GM18873 (cell line): ENCODE measurements at regions not wholly inside any gene's neighbourhood (a gene's known extent, or its start where the extent isn't known, plus 50 kb on each side); places are given as distances from the start of the nearest gene placed in this dataset.
"Not testable (repeated sequence)": the region's sequence is repeated elsewhere in the genome, so short reads cannot be mapped to it uniquely, and the experiment has no call there.

Source experiments
- ATAC-seq: cut with Tn5 transposase; IDR thresholded peaks from one replicate; pipeline ENCODE4 v1.9.1; 2021; ENCODE audit warnings: mild to moderate bottlenecking, moderate library complexity, moderate number of reproducible peaks; ENCODE audit not compliant: unreplicated experiment, low FRiP score

DNA sequence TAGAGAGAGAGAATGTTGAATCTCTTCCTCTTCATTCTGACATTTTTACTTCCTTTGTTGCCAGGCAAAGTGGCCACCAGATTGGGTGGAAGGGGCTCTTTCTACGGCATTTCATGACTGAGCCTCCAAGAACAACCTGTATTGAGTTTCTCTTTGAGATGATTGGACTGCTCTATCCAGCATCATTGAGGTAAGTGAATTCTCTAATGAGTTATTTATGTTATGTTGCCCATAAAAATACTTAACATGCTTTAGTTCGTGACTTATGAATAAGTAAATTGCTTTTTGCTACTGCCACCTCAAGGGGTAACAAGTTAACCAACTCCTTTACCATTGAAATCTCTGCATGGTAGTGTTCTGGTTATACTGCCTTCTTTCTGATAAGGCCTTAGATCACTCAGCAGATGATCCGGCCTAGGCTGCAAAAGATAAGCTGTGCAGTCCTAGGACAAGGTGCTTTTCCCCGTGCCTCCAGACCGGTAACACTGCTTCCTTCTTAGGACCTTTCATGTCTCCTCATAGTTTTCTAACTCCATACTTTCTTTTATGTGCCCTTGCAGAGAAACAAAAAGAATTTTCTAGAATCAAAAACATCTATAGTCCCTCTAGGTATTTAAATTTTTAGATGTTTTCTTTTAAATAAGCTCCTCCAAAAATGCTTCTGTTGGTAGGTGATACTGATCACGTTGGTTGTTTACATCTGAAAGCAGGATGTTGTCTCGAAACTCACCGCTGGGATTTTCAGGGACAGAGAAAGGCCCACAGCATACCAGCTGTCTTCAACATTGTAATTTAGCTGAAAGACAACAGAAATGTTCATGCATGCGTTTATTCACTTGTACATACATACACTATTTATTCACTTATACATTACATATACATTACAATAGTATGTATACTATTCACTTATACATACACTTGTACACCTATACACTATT is 157.1 kb upstream of the RBPJ start:
- ATAC-seq: no peak

DNA sequence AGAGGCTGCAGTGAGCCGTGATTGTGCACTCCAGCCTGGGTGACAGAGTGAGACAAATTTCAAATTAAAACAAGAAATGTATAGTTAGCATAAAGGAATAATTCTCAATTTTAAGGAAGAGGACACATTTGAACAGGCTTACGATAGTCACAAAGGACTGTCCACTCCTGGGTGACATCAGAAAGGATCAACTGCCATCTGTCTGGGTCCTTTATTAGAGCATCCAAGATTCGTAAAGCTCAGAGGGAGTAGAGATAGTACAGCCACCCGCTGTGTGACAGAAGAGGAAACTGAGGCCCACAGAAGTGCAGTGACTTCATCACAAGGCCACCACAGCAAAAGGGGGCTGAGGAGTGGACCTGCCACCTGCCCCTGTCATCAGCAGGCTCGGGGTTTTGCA is 149.3 kb upstream of the RBPJ start:
- no peak for ATAC-seq

DNA sequence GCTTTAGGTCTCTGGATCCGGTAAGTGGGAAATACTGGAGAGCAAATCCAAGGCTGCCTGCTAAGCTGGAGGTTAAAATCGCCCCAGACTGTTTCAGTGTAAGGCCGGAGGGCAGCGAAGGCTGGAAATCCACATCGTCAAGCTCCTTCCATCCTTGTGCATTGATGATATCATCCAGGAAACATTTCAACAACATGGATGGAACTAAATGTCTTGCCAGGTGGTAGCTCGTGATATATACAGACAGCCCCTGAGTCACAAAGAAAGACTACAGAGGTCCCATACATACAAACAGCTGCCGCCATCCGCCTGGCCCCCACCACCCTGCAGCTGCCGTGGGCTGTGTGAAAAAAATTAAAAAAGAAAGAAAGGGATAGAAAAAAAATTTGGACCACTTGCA is 148.9 kb upstream of the RBPJ start:
- no peak for ATAC-seq

DNA sequence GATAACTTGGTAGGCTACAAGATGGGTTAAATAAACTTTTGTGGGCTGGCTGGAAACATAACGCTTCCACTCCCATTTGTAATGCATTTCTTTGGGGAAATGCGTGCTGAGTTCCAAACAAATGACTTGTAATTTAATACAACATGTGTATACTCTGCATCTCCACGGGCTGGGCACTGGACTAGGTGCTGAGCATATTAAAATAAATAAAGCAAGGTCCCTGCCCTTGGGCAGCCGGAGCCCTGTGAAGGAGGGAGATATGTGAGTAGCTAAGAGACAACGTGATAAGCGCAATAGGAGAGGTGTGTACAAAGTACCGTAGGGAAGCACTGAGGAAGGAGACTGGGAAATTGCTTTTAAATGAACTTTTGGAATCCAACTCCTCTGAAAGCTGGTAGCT is 147.2 kb upstream of the RBPJ start:
- no peak for ATAC-seq

DNA sequence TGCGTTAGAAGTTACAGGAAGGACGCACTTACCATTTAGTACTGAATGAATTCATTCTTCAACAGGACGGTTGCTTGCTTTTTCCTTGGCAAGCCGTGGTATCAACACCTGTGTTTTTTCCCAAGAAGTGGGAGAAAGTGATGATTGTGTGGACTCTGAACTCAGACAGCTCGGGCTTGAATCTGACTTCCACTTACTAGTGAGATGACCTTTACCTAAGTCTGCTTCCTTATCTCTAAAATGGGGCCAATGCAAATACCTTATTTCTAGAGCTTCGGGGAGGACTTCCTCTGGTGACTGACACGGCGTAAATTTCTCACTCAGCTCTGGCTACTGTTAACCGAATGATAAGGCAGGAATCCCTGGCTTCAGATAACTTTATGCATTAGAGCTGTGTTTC is 146.8 kb upstream of the RBPJ start:
- no peak for ATAC-seq

DNA sequence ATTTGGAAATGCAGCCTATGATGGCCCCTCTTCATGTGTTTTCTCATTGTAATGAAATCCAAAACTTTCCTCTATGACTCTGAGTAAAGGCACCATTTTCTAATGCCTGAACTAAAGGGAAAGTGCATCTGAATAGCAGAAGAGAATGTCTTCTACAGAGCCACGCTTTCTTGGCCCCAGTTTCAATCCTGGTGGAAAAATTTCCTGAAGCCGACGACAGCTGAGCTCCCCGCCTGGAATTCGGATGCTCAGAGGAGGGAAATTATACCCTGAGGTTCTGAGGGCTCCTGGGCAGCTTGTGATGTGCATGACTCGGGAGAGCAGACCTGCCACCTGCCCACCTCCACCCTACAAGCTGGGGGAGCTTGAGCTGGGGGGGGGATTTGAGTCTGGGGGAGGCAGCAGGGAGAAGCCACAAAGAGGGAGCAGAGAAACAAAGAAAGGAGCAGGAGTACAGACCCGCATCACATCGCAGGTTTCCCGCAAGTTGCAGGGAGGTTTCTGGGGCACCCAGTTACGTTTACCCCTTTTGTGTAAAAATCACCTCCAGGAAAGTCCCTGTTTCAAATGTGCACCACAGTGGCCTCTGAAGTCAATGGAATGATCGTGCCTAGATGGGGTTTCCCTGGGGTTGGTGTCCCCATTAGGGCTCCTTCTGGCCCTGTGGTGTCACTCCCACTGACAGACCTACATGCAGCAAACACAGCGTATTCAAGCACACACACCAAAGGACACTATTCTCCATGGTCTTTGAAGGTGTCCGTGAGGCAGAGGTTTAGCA is 145.6 kb upstream of the RBPJ start:
- peak; percentile 47 for ATAC-seq

DNA sequence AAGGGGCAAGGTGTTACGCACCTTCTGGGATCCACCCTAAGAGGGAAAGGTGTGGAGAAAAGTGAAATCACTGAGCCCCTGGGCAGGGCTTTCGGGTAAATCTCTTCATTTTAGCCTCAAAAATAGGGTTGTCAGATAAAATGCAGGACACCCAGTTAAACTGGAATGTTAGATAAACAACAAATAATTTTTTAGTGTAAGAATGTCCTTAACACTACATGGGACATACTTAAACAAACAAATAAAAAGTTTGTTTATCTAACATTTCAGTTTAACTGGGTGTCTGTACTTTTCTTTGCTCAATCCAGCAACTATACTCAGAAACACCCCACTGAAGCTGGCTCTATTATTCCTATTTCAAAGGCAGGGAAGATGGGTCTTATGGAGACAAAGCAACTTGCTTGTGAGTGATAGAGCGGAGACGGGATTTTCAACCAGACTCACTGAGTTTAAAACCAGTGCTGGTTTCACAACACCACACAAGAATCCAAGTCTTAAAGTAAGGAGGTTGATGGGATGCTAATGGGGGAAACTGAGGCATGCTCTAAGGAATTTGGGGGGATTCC is 144.8 kb upstream of the RBPJ start:
- ATAC-seq: no peak

DNA sequence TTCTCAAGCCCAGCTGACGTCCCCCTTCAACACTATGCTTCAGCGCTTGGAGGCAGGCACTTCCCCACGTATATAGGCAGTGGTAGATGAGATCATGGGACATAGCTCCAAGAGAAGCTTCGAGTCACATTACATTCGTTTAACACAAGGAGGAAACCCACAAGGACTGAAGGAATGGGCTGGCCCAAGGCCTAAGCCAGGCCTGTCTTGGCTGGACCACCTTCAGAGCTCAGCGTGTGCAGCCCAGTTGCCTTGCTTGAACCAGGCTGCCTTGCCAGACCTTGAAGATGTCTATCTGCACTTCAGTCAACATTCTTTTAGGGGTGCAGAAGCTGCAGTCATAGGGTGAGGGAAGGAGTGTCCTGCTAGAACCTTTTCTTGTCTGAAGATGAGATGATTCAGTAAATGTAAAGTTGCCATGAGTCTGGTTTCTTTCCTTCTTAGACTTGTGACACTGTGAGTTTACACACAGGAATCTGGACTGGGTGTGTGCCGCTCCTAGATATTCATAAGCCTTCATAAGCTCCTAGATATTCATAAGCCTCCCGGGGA is 144.1 kb upstream of the RBPJ start:
- no peak for ATAC-seq

DNA sequence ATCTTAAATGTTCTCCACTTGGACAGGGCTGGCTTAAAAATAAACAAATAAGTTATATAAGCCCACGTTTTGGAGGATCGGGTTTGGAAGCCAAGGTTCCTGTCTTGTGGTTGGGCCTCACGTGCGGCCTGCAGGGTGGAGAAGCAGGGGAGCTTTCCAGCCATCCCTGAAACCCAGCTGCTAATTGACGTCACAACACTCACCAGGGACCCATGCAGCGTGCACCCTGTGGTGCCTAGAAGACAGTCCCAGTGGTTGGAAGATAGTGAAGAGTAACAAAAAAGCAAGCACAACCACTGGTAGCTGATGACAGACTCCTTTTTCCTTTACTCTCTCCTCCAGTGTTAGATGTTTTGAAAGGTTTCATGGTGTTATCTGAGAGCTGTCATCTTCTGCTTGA is 142.0 kb upstream of the RBPJ start:
- no peak for ATAC-seq

DNA sequence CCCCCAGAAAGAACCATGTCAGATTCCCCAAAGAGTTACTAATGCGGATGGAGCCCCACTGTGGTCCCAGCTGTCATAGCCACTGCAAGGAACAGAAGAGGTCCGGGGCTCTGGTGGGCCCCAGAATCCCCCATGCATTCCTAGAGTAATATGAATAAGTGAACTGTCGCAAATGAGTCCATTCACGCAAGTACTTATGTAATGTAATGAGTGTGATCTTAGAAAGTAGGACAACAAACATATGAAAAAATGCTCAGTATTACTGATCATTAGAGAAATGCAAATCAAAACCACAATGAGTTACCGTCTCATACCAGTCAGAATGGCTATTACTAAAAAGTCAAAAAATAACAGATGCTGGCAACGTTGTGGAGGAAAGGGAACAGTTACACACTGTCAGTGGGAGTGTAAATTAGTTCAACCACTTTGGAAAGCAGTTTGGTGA is 141.5 kb upstream of the RBPJ start:
- ATAC-seq: peak; percentile 70

DNA sequence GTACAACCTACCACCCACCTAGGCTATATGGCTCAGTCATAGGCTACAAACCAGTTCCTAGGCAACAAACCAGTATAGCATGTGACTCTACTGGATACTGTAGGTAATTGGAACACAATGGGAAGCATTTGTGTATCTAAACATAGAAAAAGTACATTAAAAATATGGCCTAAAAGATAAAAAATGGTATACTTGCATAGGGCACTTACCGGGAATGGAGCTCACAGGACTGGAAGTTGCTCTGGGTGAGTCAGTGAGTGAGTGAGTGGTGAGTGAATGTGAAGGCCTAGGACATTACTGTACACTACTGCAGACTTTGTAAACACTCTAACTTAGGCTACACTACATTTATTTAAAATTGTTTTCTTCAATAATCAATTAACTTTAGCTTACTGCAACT is 139.2 kb upstream of the RBPJ start:
- ATAC-seq: no peak

DNA sequence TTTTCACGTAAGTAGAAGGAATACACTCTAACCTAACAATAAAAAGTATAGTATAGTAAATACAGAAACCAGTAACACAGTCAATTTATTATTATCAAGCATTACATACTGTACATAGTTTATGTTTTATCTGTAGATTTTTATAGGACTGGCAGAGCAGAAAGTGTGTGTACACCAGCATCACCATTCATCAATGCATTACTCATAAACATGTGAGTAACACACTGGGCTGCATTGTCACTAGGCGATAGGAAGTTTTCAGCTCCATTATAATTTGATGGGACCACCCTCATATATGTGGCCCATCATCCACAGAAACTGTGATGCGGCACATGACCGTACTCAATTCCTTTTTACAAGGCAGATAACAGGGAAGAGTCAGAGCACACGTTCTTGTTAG is 137.8 kb upstream of the RBPJ start:
- ATAC-seq: no peak

DNA sequence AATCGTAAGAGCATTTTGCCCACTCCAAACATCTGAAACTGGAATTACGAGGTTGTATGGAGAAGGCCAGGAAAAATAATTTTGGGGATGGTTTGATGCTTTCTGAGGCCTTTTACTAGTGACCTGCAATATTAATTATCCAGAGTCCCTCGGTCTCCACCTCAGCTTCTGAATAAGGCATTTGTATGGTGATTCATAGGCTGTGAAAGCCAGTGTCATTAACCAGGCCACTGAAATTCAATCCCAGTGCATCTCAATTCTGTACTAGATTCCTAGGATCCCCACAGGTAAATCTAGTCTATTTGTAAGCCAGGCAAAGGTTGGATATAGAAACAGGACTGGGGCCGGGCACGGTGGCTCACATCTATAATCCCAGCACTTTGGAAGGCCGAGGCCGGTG is 135.4 kb upstream of the RBPJ start:
- no peak for ATAC-seq

DNA sequence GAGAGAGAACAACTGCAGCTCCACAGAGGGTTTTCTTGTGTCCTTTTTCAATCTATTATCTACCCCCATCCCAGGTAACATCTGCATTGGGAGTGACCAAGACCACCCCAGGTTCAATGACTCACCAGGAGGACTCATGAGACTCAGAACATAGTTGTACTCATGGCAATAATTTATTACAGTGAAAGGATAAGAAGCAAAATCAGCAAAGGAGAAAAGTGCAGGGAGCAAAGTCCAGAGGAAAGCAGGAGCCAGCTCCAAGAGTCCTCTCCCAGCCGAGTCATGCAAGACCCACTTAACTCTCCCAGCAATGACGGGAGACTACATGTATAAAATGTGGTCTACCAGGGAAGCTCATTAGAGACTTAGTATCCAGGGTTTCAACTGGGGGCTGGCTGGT is 129.5 kb upstream of the RBPJ start:
- ATAC-seq: no peak

DNA sequence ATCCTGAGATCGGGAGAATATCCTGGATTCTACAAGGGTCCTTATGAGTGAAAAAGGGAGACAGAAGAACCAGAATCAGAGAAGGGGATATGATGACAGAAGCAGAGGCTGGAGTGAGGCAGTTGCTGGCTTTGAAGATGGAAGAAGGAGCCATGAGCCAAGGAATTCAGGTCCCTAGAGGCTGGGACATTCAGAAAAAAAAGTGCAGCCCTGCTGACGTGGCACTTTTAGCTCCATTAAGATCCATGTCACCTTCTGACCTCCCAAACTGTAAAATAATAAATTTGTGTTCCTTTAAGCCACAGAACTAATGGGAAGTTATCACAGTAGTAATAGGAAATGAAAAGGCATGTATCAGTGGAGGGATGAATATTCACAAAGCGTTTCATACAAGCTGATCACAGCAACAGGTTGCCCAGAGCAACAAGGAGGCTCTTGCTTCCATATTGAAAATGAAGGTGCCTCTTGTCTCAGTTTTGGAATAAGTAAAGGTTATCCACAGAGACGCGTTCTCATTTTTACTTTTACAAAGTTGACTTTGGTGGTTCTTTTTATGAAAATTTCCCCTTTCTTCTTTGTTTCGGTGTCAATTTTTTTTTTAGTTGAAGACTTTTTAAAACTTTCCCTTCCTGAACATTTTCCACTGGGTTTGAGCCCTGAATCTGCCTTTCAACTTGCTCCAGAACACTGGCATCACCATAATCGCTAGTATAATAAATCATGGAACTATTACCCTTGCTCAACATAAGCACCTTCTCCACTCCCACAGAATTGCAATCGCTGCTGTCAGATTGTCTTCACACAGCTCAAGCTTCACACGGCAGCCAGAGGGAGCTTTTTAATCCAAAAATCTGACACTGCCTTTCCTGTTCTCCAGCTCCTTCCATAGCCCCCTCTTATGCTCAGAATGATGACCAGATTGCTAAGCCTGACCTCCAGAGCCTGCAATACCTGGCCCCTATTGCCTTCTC is 127.6 kb upstream of the RBPJ start:
- ATAC-seq: no peak

DNA sequence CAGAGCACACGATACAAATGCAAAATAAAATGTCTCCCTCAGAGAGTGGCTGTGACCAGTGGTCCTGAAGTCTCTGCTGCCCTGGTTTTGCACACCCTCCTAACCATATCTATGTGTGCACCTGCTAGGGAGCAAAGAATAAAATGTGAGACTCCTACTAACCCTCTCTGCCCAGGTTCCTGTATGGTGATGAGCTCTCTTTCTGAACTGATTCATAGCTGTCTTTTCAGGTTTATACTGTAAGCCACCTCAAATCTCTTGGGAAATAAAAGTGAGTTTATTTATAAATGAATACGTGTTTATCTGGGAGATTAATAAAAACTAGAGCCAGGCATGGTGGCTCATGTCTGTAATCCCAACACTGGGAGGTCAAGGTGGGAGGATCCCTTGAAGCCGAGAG is 126.0 kb upstream of the RBPJ start:
- peak; percentile 35 for ATAC-seq

DNA sequence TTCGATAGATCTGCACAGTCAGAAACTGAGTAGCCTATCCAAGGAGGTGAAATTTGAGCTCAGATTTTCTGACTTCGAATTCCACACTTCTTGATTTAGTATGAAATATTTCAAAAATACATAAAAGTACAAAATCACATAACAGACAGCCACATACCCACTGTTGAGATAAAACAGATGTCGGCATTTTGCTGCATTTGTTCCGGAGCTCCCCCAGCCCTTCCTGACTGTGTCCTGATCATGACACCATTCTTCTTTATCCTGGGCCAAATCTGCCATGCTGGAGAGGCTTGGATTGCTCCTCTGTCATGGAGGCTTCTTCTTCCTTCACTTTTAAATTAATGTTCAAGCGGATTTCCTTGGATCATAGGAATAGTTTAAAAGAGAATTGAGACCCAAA is 124.2 kb upstream of the RBPJ start:
- no peak for ATAC-seq

DNA sequence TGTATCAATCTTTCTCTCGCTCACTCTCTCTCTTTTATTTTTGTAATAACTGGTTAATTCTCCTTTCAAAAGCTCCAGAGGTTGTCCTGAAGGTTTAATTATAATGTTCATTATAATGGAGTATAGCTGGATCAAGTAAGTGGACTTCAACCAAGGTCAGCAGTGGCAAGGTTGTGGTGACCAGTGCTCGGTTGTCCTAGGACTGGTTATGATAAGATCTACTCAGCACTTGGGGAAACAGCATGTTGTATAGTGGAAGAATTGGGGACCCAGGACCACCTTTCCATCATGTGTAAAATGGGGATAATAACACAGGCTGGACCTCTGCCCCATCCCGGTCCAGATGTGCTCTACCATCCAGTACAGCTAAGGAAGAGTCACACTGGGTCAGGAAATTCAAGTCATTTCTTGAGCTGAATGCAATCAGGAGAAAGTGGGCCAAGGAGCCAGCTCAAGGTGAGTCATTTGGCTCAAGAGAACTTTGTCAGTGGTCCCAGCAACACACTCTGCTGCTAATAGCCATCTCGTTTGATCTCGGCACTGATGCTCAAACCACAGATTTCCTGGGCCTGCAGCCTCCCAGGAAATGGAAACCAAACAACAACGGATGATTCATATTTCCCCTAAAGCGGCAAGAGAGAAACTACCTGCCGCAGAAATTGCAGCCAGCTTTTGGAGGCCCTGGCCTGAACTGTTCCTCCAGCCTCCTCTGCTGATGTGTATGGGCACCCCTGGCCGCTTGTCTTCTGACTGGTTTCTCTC is 123.6 kb upstream of the RBPJ start:
- peak; percentile 89 for ATAC-seq

DNA sequence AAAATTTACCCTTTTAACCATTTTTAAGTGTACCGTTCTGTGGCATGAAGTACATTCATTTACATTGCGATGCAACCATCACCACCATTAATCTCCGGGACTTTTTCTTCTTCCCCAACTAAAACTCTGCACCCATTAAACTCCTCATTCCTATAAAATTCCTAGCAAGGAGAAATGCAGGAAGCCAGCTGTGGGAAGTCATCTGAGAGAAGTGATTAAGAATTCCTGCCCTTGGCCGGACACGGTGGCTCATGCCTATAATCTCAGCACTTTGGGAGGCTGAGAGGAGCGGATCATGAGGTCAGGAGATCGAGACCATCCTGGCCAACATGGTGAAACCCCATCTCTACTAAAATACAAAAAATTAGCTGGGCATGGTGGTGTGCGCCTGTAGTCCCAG is 121.9 kb upstream of the RBPJ start:
- ATAC-seq: not testable (repeated sequence)
